Stimulated activated CD8-positive, alpha-beta memory T cell treated with anti-CD3 and anti-CD28 coated beads, Interleukin-12 subunit alpha, Interleukin-12 subunit beta, amount 100 ng/mL, for 4 hours (primary cell): ENCODE measurements at regions not wholly inside any gene's neighbourhood (a gene's known extent, or its start where the extent isn't known, plus 50 kb on each side); places are given as distances from the start of the nearest gene placed in this dataset.
"Not testable (repeated sequence)": the region's sequence is repeated elsewhere in the genome, so short reads cannot be mapped to it uniquely, and the experiment has no call there.

Source experiments
- DNase-seq: peaks from one replicate; pipeline ENCODE4 v3.0.0-alpha.2; 2020; ENCODE audit warnings: low read depth

DNA sequence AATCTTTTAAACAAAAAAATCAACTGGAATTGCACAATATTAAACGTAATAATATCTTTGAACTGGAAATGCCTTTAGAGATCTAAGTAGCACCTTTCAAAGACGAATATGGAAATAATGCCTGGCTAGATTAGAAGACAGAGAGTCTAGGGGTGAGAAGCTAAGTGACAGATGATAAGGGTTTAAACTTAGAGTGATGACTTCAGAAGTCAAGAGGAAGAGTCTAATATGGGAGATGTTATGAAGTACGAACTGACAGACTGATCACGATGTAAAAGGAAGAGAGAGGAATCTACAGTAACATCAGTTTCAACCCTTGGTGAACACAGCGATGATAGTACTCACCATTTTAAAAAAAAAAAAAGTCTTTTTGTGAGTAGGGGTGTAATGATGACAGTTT is 57.9 kb downstream of the HINT1 start:
- DNase-seq, result no peak

DNA sequence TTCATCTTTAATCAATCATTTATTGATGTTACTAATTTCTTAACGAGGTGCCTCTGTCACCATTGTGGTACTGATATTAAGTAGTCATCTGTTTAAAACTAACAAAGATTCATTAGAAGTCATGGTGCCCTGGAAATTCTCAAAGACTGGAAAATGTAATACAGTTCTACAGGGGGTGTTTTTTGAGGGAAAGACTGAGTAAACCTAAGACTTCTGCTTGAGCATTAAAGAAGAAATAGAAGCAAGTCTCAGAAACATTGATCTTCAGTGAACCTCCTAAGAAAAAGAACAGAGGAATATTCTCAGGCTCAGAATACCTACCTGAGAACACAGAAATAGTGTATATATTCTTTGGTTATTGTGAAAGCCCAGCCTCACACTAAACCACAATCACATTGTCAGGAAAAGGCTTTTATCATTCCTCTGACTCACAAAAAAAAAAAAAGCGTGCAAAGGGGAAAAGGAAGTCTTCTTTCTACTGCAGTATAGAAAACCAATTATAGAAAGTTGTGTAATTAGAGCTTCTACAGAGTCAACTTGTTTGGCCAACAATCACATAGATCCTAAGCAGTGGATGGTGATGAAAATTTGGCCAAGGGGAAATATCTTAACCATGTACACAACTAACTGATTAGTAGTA is 60.8 kb downstream of the HINT1 start:
- no peak for DNase-seq

DNA sequence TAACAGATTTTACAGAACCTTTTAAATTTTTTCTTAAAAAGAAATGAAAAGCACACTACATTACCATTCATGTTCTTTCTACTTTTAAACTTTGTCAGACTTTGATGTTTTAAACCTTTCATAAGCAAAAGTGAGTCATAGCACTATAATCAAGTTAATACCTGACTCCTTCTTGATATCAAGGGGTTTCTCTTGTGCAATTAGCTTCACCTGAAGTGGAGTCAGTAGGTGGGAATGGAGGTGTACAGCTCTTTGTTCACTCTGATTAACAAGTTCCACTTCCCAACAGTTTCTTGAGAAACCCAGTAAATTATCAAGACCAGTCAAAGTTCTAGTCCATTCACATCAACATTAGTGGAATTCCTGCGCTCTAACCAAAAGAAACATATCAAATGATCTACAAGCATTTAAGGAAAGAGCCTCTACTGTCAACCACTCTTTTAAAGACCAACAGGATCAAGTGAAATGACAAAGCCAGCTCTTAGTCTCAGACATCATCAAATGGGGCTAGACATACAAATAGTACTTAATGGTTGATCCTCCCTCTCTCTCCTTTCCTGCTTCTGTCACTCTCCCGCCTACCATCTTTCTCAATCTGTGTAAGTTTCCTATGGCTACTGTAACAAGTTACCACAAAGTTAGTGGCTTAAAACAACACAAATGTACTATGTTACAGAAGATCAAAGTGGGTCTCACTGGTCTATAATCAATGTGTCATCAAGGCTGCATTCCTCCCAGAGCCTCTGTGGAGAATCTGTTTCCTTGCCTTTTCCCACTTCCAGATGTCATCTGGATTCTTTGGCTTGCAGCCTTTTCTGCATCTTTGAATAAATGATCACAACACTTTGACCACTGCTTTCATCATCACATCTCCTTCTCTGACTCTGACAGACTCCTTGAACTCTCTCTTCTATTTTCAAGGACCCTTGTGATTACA is 68.0 kb downstream of the HINT1 start:
- no peak for DNase-seq

DNA sequence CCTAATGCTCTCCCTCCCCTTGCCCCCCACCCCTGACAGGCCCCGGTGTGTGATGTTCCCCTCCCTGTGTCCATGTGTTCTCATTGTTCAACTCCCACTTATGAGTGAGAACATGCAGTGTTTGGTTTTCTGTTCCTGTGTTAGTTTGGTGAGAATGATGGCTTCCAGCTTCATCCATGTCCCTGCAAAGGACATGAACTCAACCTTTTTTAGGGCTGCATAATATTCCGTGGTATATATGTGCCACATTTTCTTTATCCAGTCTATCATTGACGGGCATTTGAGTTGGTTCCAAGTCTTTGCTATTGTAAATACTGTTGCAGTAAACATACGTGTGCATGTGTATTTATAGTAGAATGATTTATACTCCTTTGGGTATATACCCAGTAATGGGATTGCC is 69.5 kb downstream of the HINT1 start:
- not testable (repeated sequence) for DNase-seq

DNA sequence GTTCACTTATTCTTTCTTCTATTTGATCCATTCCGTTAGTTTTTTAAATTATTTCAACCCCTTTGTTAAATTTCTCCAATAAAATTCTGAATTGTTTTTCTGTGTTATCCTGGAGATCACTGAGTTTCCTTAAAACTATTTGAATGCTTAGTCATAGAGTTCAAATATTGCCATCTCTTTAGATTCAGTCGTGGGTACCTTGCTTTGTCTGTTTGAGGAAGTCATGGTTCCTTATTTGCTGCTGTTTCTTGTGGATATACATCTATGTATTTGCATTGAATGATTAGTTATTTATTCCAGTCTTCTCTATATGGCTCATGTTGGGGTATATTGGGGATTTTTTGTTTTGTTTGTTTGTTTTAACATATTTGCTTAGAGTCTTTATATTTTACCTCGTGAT is 80.6 kb downstream of the HINT1 start:
- DNase-seq, result no peak

DNA sequence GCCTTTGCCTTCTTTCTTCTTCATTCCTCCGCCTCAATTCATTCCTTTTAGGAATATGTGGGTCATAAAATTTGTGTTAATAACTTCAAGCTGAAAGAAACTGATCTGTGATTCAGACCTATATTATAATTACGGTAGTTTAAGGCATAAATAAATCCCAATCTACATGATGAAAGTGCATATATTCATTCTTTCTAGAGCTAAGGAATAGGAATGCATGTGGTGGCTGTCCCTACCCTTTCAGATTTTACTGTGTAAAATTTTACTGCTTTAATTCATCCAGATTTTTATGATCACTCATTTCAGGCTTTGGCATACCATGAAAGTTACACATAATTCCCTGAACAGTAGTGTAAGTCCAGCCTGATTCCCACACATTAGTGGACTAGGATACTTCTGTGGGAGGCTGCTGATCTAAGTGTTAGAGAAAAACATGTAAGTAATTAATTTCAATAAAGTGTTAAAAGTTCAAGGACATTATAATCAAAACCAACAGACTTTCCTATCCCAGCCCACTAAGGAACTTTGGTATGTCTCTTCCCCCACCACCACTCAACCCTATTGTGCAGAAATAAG is 83.1 kb downstream of the HINT1 start:
- DNase-seq, result no peak

DNA sequence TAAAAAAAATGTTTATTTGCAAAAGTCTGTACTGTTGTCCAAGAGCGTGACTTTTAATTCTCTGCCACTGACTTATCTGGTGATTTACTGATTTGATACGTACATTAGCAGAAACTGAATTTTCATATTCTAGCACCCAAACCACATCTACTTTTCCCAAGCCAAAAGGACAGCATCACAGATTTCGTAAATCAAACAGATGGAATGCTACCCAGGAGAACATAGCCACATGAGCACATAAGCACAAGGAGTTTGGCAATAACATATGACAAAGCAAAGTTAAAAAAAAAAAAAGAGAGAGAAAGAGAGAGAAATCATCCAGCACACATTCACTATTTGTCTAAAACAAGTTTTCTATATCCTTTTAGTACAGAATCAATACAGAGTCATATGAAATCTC is 83.7 kb downstream of the HINT1 start:
- no peak for DNase-seq

DNA sequence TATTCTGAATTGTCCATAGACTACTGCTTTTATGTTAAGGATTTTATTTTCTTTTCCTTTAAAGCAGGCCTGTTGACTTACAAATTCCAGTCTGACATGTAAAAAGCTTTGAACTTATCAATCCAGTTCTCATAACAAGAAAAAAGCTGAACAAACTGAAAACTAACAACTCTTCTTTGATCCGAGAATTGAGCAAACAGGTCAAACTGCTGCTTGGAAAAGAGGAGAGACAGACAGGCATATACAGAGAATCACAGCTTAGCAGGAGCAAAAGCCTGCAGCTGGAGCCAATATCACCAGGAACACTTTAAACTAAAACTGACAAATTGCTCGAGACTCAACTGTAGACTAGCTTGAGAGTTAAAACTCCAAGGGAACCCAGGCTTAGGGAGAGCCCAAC is 85.8 kb downstream of the HINT1 start:
- DNase-seq, result no peak

DNA sequence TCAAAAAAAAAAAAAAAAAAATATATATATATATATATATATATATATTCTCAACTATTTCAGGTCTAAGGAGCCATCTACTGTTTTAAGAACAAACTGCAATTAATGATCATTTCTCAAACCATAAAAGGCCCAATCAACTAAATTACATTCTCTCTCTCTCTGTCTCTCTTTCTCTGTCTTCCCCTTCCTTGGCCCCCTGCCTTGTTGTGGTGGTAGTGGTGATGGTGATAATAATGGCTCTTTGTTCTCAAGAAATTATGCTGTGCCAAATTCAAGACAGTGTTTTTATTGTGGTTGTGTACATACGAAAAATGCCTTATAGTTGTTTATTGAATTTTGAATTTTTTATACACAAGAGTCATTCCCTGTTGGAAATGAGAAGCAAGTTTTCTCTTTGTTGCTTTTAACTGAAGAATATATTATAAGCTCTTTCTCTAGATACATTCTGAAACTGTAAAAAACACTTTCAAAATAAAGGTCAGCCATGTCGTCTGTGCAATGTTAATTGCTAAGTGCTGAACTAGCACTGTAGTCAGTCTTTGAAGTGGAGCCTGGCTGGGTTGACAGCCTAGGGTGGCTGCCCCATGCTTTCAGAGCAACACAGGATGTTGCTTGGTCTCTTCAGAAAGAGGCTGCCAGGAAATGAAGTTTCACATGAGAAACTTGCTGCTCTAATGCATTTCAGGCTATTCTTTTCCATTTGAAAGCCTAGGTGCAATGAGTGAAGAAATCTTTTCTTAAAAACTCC is 96.0 kb downstream of the HINT1 start:
- peak; percentile 12 for DNase-seq

DNA sequence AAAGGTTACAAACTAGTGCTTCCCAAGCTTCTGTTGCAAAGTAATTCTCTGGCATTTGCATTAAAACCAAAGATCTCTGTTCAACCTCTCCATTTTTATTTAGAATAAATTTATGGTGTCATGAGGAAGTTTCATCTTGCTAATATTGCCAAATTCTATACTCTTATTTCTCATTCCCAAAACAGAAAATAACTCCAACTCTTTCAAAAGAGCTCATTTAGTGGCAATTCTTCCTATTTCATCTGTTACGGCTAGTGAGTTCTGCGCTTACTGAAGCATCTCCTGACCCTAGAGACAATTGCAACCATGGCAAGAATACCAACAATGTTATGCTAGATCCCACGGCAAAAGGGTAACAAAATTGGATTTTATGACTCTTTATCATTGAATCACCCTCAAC is 97.0 kb downstream of the HINT1 start:
- no peak for DNase-seq

DNA sequence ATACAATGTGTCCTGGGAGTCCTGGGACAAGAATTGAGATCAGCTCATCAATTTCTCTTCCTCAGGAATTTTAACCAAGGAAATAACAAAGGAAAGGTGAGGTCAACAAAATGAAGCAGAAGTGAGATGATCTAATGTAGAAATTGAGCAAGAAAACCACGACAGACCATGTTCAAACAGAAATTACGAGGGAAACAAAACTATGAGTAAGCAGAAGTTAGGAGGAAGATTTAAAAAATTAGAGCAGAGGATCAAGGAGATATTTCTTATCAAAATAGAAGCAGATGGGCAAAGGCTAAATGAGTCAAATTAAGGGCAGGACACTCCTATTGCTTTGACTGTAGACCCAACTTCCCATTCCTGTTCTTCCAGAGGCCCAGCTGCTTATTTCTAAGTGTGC is 97.4 kb downstream of the HINT1 start:
- DNase-seq, result no peak

DNA sequence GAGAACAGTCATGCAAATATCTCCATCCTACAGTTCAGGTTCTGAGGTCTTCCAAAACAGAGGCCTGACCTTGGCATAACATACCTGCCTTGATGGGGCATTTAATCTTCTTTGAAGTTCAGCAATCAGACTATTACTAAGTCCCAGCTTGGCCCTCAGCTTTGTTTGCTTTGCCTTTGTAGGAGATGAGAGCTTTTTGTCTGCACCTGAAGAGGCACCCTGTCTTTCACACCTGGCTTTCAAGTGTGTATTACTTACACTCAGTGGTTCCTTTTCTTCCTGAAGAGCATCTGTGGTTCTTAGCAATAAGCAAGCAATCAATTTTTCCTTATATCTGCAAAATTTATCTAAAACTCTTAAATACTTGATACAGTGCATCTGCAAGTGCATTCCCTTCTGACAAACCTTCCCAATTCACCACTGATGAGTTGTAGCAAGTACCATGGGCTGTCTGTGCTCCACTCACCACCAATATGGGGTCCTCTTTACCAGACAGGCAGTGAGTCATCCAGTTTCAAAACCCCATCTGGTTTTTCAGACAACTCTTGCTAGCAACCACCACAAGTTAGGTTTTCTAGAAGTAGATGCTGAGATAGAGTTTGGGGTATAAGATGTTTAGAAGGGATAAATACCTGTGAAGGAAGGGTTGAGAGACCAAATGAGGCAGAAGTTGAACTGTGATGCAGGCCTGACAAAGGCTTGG is 100.2 kb downstream of the HINT1 start:
- no peak for DNase-seq

DNA sequence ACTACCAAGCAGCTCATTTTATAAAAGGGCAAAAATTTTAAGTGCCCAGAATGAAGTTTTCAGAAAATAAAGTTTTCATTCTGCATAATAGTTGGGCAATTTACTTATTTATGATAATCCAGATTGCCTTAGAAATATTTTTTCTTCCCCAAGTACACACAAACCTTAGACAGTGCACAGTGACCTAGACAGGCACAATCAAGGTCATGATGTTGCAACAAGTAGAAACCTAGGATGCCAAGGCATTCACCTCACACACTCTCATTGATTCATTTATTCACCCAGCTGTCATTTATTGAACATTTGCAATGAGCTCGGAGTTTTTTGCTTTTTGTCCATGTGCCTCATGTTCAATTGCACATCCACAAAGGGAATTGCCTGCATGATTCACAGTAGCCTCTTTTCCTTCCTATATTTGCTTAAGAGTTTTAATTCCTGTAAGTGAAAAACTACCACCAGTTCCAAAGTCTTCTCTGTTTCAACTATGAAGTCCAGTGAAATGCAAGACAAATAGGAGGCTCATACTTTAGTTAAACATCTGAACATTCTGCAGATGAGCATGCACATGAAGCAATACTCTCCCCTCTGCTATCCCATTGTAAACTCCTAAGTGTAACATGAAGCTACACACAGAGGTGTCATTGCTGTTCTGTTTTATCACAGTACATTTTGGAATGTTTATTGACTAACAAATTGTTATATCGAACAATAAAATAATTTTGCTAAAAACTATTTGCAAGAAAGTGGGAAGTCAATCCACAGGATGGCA is 122.9 kb downstream of the HINT1 start:
- no peak for DNase-seq

DNA sequence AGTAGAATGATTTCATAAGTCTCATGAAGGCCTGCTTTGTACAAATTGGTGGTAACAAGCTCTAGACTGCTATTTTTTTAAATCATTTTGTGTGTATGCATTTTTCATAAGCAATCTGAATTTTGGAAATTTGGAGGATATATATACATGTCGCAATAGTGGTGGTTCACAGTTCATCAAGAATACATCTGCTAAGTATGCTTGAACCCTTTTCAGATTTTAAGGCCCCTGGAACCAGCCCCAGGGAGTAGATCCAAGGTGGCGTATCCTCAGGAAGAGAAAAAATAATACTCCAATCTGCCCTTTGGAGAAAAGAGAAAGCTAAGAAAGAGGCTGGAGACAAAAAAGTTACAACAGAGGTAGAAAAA is 141.6 kb downstream of the HINT1 start:
- no peak for DNase-seq

DNA sequence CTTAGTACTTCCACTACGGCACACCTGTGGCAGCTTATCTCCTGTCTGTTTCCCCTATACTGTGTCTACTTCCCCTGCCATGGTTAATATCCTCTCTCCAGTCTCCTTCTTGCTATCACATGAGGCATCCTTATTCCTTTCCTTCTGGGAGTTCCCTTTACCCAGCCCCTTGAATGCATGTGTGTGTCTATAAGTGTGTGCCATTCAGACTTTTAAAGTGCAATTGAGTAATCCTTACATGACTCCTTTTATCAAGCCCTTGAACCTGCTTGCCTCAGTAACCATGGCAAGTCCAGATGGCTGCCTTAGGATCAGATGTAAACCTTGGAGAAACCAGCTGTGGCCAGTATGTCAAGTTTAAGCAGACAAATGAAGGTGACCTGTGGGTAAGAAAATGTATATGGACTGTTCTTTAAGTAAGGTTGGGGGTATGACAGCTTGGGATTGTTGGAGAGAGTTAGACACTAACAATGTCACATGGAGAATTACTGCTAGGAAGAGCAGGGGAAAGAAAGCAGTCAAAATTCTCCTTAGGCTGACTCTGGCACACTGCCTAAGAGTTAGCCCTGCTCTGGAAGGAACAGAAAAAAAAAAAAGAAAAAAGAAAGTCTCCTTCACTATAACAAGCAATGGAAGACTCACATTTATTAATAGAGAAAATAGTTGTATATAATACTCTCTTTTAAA is 142.1 kb downstream of the HINT1 start:
- no peak for DNase-seq

DNA sequence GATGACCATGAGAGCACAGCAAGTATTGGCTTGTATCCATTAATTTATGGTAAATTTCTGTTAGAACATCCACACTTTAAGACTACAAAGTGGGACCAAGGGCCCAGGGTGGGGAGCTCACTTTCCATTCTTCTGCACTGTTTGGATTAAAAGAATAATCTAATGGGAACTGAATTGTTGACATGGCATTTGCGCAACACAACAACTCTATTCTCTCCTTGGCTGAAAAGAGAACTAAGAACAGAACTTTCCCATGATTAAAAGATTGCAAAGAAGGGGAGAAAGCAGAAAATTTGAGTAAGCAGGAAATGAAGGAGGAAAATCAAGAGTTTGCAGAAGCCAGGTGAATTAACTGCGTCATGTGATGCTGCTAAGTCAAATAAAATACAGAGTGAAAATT is 143.4 kb downstream of the HINT1 start:
- DNase-seq, result no peak

DNA sequence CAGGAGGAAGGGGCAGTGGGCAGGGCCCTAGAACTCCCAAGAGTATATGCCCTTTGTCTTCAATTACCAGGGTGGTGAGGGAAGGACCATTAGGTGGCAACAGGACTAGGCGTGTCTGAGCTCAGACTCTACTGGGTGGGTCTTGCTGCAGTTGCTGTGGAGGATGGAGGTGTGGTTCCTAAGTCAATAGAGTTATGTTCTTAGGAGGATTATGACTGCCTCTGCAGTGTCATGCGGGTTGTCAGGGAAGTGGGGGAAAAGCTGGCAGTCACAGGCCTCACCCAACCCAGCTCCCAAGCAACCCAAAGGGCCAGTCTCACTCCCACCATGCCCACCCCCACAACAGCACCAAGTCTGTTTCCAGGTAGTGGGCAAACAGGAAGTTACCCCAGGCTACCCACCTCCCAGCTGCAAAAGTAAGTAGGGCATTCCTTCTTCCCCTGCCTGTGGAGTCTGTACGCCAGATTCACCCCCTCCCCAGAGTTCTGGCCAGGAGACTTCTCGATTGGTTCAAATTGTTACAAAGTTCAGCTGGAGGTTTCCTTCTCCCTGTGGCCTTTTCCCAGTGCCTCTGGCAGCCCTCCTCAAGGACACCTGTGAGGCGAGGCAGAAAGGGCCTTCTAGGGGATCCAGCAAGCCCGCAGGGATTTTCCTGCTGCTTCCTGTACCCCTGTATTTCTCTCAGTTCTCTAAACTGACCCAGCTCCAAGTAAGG is 145.3 kb downstream of the HINT1 start:
- DNase-seq, result no peak

DNA sequence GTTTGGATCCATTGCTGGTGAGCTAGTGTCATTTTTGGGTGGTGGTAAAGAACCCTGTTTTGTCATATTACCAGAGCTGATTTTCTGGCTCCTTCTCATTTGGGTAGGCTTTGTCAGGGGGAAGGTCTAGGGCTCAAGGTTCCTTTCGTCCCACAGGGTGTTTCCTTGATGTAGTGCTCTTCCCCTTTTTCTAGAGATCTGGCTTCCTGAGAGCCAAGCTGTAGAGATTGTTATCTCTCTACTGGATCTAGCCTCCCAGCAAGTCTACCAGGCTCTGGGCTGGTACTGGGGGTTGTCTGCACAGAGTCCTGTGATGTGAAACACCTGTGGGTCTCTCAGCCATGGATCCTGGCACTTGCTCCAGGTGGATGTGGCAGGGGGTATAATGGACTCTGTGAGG is 145.9 kb downstream of the HINT1 start:
- no peak for DNase-seq

DNA sequence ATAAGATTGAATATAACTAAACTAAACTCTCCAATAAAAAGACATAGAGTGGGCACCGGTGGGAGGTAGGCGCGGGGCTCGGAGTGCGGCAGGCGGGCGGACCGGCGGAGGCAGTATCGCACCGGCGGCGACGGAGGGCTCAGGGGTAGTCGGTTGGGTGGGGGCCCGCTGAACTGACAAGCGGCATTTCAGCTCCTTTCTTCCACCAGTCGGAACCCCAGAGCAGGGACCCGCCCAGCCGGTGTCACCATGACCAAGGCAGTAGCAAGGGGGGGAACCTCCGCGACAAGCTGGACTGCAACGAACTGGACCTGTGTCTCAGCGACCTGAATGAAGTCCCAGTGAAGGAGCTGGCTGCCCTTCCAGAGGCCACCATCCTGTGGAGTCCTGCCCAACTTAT is 156.7 kb downstream of the HINT1 start:
- DNase-seq, result no peak
